ENCODE measurements at regions not wholly inside any gene's neighbourhood (a gene's known extent, or its start where the extent isn't known, plus 50 kb on each side); places are given as distances from the start of the nearest gene placed in this dataset.

DNA sequence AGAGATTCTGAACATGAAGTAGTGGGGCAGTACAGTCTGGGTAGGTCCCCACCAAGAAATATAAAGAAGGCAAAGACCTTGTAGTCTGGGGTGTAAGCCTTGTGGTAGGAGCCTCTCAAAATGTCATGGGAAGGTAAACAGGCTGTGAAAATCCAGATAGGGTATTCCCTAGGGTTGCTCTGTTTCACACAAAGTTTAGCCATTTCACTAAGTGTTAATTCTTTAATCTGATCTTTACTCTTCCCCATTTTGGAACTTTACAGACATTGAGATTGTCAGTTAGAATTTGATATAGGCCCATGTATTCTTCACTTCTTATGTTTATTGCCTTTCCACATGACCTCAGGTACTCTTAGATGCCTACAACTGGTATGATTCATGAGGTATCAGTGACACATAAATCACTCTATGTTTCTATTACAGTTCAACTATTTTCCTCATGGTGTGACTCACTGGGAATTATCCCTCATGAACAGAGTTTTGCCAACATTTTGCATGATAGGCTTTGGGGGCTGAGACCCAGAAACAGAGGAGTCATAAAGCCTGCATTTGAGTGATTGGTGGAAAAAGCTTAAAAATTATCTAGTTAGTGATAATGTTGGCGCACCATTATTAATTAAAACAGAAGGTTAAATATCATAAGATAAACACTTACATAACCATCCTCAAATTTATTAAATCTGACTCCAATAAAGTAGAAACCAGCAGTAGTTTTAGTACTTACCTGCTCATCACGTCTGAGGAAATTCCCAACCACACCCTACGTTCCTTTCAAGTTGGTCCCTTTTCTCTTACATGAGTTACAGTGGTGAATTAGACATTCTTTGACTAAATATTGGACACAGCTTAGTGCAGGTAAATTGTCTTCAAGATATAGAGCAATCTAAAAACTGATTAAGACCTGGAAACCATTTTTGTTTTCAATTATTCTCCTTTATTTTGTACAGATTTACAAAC, 399.8 kb upstream of the MEF2C start:
- no peak for DNase-seq

DNA sequence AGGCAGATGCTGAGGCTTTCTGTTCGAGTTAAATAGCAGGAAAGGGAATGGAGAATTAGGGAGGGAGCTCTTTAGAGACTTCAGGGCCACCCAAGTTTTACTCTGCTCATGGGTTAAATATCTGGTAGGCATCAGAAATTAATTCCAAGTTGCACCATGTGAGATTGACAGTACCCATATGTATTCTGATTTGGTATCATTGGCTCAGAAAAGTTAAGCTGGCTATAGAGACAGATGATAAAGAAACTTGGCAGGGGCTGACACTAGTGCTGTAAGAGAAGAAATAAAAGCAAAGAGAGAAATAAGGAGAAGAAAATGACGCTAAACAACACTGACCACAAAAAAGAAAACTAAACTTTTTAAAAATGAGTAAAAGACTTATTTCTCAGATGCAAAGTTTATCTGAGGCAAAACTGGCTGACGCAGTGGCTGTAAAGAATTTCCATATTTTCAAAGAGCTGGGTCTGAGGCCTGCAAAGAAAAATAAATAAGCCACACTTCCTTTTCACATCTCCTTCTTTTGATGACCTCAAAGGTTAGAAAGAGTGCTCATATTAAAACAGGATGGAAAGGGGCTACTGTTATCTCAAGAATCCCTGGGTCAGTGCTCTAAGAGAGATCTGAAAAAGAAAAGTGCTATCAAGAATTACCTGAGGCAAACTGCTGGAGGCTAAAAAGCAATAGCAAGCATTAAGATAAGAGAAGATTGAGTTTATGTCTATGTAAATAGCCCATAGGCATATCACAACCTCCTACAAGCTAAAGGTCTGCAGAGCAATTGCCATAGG, 399.0 kb upstream of the MEF2C start:
- DNase-seq, result no peak

DNA sequence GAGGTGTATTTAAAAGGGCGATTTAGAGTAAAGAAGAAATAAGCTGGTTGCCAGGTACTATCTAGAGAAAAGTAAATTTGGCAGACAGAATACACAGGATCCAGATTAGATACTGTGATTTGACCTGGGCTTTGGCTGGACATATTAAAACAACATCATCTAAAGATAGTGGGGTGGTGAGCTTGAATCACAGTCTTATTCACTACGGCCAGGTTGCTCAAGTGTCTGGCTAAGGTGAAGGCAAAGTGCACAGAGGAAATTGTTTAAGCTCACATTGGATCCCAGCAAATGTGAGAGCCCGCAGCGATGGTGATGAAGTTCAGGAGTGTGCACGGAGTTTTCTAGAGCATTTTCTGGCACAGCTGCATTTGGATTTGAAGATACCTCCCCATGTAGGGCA, 398.2 kb upstream of the MEF2C start:
- DNase-seq, result no peak

DNA sequence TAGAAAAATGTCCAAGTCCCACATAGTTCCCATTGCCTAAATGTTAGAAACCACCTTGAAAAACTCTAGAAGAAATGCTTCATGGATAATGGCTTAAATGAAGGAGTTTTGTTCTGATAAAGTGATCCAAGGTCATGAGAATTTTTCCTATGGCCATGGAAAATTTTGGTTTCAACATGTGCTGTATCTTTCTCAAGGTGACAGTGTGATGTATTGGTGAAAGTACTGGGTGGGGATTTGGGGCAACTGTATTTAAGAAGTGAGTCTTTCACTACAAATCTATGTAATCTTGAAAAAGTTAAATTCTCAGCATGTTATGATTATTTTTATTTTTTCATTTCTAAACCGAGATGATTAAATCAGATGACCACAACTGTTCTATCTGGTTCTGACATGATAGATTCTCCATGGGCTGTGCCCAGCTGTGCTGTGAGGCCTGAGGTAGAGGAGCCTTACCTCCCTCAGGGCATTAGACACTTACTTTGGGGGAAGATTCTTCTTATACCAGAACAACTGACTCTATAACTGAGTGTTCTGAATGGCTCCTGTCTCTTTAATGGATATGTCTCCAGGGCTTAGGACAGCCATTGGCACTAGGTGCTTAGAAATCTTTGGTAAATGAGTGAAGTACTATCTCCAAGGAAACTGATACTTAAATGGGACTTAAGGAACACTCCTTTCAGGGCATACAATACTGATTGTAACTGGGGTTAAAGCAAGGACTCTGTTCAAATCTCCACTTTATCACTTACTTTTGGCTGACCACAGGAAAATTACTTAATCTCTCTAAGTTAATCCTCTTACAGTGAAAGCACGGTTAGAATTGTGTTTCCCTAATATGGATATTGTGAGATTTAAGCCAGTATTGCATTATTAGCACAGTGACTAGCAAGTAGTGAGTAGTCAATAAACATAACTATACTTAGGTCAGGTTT, 397.4 kb upstream of the MEF2C start:
- no peak for DNase-seq

DNA sequence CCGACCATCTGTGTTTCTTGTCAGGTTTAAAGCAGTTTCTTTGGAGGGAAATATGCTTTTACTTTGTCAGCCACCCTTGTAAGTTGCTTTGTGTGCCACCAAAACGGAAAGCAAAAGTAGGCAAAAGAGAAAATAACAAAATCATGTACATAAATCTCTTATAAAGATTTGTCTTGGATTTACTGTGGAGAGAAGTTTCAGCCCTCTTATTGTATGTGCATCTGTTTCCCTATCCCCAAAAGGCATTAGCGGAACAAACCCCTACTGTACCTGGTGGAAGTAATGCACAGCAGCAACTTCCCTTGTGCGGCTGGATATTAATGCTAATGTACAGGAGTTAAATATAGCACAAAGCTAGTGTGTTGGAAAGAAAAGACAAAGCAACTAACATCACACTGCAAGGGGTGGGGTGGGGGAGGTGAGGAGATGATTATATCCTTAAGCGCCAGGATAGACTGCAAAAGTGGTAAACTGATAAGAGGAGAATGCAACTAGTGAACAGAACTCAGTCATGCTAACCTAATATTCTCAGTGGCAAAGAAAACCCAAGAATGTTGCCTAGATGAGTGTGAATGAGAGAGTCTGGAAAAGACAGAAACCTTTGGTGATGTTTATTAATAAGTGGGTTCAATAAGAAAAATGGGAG, 396.5 kb upstream of the MEF2C start:
- DNase-seq, result no peak

GRCh38 chr5:89277816-89278215, 394.8 kb upstream of the MEF2C start:
- no peak for DNase-seq

GRCh38 chr5:89276566-89277305, 393.8 kb upstream of the MEF2C start:
- DNase-seq, result no peak

- DNase-seq, result no peak
These were observed 392.3 kb upstream of the MEF2C start for GRCh38 chr5:89275066-89275855.

GRCh38 chr5:89273289-89273688, 390.3 kb upstream of the MEF2C start:
- no peak for DNase-seq

- no peak for DNase-seq
These were observed 387.9 kb upstream of the MEF2C start for GRCh38 chr5:89270901-89271300.

DNA sequence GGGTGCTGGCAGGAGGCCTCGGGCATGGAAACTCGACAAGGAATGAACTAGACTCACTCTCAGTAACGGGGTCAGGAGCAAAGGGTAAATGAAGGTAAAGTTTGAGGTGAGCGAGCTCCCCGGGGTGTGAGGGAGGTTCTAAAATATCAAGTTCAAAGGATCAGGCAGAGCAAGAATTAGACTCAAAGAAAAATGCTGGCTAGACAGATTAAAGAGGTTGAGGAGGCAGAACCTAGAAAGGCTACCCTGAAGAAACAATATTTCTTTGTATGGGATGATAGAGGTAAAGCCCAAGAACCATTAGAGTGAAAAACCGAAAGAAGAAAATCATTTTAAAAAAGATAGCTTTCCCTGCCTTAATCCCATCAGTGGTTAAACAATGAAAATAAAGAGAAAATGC, 386.7 kb upstream of the MEF2C start:
- DNase-seq, result no peak

DNA sequence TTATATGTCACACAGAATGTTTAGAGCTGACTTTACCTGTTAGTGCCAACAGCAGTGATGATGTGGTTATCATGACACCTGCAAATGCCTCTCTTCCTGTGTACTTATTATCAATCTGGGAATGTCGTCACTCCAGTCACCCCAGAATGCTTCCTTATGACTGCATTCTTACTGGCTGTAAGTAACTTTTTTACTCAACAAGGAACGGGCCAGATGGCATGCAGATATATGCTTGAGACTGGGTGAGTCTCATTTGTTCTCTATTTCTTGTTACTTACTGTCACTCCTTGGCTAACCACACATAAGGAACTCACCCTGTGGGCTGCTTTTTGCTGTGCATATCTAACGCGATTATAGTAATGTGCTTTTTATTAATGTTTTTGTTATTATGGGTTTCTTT, 385.5 kb upstream of the MEF2C start:
- no peak for DNase-seq

DNA sequence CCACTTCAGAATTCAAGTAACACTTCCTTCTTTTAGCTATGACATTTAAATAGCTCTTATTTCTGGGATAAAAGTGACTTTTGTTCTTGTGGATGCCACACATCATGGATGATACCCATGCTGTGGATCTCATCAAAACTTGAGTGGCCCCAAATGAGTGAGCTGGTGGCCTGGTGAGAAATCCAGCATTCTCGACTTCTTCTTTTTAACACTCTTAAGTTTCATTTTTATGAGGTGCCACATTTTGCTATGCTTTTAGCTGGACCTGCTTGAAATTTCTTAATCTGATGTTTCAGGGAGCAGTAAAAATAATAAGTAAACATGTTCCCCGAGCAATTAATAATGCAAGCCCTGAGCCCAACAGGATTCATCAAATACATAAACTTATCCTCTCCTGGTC, 384.8 kb upstream of the MEF2C start:
- DNase-seq, result no peak

- no peak for DNase-seq
These were observed 382.7 kb upstream of the MEF2C start for GRCh38 chr5:89265511-89266179.

- no peak for DNase-seq
These were observed 380.9 kb upstream of the MEF2C start for GRCh38 chr5:89263846-89264245.

- no peak for DNase-seq
These were observed 379.0 kb upstream of the MEF2C start for GRCh38 chr5:89262030-89262429.

- no peak for DNase-seq
These were observed 377.3 kb upstream of the MEF2C start for GRCh38 chr5:89260254-89260653.

DNA sequence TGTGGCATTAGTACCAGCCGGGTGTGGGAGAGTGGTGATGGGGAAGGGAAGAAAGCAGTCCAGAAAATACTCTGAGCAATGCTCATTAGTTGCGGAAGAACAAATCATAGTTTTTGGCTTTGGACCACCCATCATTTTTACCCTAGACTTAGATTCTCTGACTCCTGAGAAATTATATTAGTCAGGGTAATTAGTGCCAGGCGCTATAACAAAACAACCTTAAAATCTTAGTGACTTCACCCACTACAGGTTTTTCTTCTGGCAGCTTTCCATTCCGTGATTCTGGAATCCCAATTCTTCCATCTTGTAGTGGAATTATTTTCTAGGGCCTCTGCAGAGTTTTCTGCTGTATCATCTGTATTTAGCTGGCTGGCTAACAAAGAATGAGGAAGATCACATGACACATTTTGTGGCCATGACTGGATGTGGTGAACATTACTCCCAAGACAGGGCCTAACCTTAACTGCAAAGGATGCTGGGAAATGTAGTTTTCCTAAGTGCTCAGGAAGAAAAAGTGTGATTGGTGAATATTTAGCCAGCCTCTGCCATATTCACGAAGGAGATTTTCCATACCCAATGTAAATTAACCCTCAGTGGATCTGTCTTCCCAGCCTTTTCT, 373.0 kb upstream of the MEF2C start:
- DNase-seq, result no peak

- no peak for DNase-seq
These were observed 370.8 kb upstream of the MEF2C start for GRCh38 chr5:89253666-89254352.

Data from NCI-H526 treated with DMSO at 0.1 percent for 48 hours (cell line).